ENCODE measurements at regions not wholly inside any gene's neighbourhood (a gene's known extent, or its start where the extent isn't known, plus 50 kb on each side); places are given as distances from the start of the nearest gene placed in this dataset.
"Not testable (repeated sequence)": the region's sequence is repeated elsewhere in the genome, so short reads cannot be mapped to it uniquely, and the experiment has no call there.

GRCh38 chr5:158045696-158046095, 186.8 kb upstream of the CLINT1 start:
- TF ChIP-seq CTCF (IDR thresholded peaks at IDR 0.05) (no peak), POLR2A (IDR thresholded peaks at IDR 0.05) (no peak)
- peaks cover 0 to 9% of the 10 kb centered on the region in 2 donors for H3K4me1 ChIP-seq (replicated peaks in 1 of 2)
- no peak overlapping the region for H3K4me3 ChIP-seq
- no peaks in the 10 kb centered on the region for H3K9me3 ChIP-seq (replicated peaks in 1 of 3)
- no peak for DNase-seq
- intact Hi-C loops (cut with DNase I): no loop called here
- no peaks in the 10 kb centered on the region for H3K36me3 ChIP-seq (replicated peaks in 1 of 2)
- H3K27me3 ChIP-seq: no peaks in the 10 kb centered on the region
- H3K27ac ChIP-seq: peak overlapping the region in 1 of 5 donors; percentile 65
- 47 to 67% (median 55%) methylated on average over 1 of the region's 1 CpG for WGBS, 4 donors

- Histone ChIP-seq H3K4me1 (replicated peaks in 1 of 2) (no peaks in the 10 kb centered on the region), H3K9me3 (replicated peaks in 1 of 3) (no peaks in the 10 kb centered on the region)
- intact Hi-C loops (cut with DNase I): no loop called here
Measured at GRCh38 chr5:158039911-158040347, 181.0 kb upstream of the CLINT1 start.

GRCh38 chr5:158039441-158039840, 180.5 kb upstream of the CLINT1 start:
- intact Hi-C loops (cut with DNase I): no loop called here
- no peak for DNase-seq
- 0 to 100% (median 84%) methylated on average over 1 of the region's 1 CpG for WGBS, 4 donors

More at GRCh38 chr5:158039911-158040347, 181.0 kb upstream of the CLINT1 start:
- no peak for TF ChIP-seq POLR2A (IDR thresholded peaks at IDR 0.05)
- TF ChIP-seq CTCF (IDR thresholded peaks at IDR 0.05): no peak
- Histone ChIP-seq H3K4me3 (no peak overlapping the region), H3K36me3 (replicated peaks in 1 of 2) (no peaks in the 10 kb centered on the region), H3K27me3 (no peaks in the 10 kb centered on the region), H3K27ac (no peak overlapping the region)
- 80 to 82% (median 80%) methylated on average over 2 of the region's 2 CpGs for WGBS, 4 donors
- DNase-seq: peak in 1 of 7 donors; percentile 1

GRCh38 chr5:158036983-158037595, 178.1 kb upstream of the CLINT1 start:
- H3K4me3 ChIP-seq; H3K27me3 ChIP-seq; H3K9me3 ChIP-seq (replicated peaks in 1 of 3); intact Hi-C loops (cut with DNase I); H3K36me3 ChIP-seq (replicated peaks in 1 of 2); H3K27ac ChIP-seq; DNase-seq; H3K4me1 ChIP-seq (replicated peaks in 1 of 2): not testable (repeated sequence)
- 92 to 97% (median 94%) methylated on average over 2 to 31 of the region's 31 CpGs; no CpG with 5 or more reads in 1 of the 4 donors for whole genome bisulfite sequencing, 4 donors

More at GRCh38 chr5:158039441-158039840, 180.5 kb upstream of the CLINT1 start:
- no peak for TF ChIP-seq POLR2A (IDR thresholded peaks at IDR 0.05)
- TF ChIP-seq CTCF (IDR thresholded peaks at IDR 0.05): no peak
- H3K4me1 ChIP-seq (replicated peaks in 1 of 2): no peaks in the 10 kb centered on the region
- no peaks in the 10 kb centered on the region for H3K36me3 ChIP-seq (replicated peaks in 1 of 2)
- H3K9me3 ChIP-seq (replicated peaks in 1 of 3): no peaks in the 10 kb centered on the region
- H3K4me3 ChIP-seq: no peak overlapping the region
- H3K27me3 ChIP-seq: no peaks in the 10 kb centered on the region
- H3K27ac ChIP-seq: no peak overlapping the region

GRCh38 chr5:158034586-158034985, 175.6 kb upstream of the CLINT1 start:
- H3K9me3 ChIP-seq (replicated peaks in 1 of 3); intact Hi-C loops (cut with DNase I); H3K36me3 ChIP-seq (replicated peaks in 1 of 2); DNase-seq; H3K4me1 ChIP-seq (replicated peaks in 1 of 2); H3K4me3 ChIP-seq; H3K27ac ChIP-seq; H3K27me3 ChIP-seq: not testable (repeated sequence)
- WGBS, 4 donors: 87 to 91% (median 88%) methylated on average over 6 of the region's 6 CpGs

All from adrenal gland (tissue), 9 donors.